GM06990 (cell line): ENCODE measurements at regions not wholly inside any gene's neighbourhood (a gene's known extent, or its start where the extent isn't known, plus 50 kb on each side); places are given as distances from the start of the nearest gene placed in this dataset.
"Not testable (repeated sequence)": the region's sequence is repeated elsewhere in the genome, so short reads cannot be mapped to it uniquely, and the experiment has no call there.

ENCODE experiments used
- DNase-seq: peaks from one replicate; pipeline ENCODE4 v3.0.0-alpha.2; 2011; ENCODE audit not compliant: insufficient read length; ENCODE audit errors: extremely low read depth
- H3K27me3 ChIP-seq: replicated peaks from 2 replicates; pipeline ENCODE4 v1.6.0; 2011; ENCODE audit warnings: low read length; ENCODE audit not compliant: control insufficient read depth, insufficient read depth
- H3K36me3 ChIP-seq: 2 replicates; pipeline ENCODE4 v1.5.1; 2011; ENCODE audit warnings: low read length; ENCODE audit not compliant: control insufficient read depth, insufficient read depth
- H3K4me3 ChIP-seq: replicated peaks from 2 replicates; pipeline ENCODE4 v1.5.1; 2011; ENCODE audit warnings: low read depth, mild to moderate bottlenecking, control low read depth, low read length
- TF ChIP-seq, protein P1 (sequence below): IDR thresholded peaks from 2 replicates; pipeline ENCODE4 v1.5.1; 2011; ENCODE audit warnings: low read length, control low read depth, mild to moderate bottlenecking, inconsistent platforms; ENCODE audit not compliant: insufficient read depth, poor library complexity, severe bottlenecking

DNA sequence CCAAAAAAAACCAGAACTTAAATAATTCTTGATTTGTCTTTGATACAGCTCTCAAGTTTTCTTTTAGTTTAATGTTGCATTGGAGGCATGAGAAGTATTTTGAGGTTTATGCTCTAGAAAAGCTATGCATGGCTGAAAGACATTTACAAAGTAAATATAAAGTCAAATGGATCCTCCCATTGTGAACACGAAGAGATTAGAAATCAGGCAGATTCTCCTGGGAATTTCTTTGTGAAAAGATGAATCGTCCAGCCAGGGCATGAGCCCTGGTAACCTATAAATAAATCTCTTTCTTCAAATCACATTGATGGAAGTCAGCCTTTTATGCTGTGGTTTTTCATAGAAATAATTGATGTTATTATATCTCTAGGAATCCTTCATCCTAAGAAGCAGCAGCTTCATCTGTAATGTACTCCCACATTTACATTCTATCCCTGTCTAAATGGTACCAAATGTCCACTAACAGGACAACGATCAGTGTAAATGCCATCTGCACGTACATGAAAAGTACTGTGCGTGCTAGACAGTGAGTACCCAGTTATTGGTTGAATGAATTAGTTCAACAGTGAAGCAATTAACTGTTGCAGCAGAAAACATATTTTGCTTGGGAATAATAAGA, 143.6 kb downstream of the ALDH8A1 start:
- no peak for DNase-seq
- TF ChIP-seq, protein P1, sequence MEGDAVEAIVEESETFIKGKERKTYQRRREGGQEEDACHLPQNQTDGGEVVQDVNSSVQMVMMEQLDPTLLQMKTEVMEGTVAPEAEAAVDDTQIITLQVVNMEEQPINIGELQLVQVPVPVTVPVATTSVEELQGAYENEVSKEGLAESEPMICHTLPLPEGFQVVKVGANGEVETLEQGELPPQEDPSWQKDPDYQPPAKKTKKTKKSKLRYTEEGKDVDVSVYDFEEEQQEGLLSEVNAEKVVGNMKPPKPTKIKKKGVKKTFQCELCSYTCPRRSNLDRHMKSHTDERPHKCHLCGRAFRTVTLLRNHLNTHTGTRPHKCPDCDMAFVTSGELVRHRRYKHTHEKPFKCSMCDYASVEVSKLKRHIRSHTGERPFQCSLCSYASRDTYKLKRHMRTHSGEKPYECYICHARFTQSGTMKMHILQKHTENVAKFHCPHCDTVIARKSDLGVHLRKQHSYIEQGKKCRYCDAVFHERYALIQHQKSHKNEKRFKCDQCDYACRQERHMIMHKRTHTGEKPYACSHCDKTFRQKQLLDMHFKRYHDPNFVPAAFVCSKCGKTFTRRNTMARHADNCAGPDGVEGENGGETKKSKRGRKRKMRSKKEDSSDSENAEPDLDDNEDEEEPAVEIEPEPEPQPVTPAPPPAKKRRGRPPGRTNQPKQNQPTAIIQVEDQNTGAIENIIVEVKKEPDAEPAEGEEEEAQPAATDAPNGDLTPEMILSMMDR: no peak

GRCh38 chr6:134805168-134805567, 144.7 kb downstream of the ALDH8A1 start:
- TF ChIP-seq, protein P1: no peak

More for the DNA sequence above, 143.6 kb downstream of the ALDH8A1 start:
- no peaks in the 10 kb centered on the region; the same call in 1 of the 2 replicates for H3K27me3 ChIP-seq
- H3K4me3 ChIP-seq: no peak overlapping the region
- no peaks in the 10 kb centered on the region for H3K36me3 ChIP-seq

DNA sequence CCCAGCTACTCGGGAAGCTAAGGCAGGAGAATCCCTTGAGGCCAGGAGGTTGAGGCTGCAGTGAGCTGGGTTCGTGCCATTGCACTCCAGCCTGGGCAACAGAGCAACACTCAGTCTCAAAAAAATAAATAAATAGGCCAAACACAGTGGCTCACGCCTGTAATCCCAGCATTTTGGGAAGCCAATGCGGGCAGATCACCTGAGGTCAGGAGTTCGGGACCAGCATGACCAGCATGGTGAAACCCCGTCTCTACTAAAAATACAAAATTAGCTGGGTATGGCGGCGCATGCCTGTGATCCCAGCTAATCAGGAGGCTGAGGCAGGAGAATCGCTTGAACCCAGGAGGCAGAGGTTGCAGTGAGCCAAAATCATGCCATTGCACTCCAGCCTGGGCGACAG, 145.6 kb downstream of the ALDH8A1 start:
- DNase-seq, H3K27me3 ChIP-seq, H3K4me3 ChIP-seq, H3K36me3 ChIP-seq: not testable (repeated sequence)

More at GRCh38 chr6:134805168-134805567, 144.7 kb downstream of the ALDH8A1 start:
- Histone ChIP-seq H3K4me3 (no peak overlapping the region), H3K27me3 (no peaks in the 10 kb centered on the region; the same call in 1 of the 2 replicates), H3K36me3 (no peaks in the 10 kb centered on the region)
- DNase-seq: no peak

DNA sequence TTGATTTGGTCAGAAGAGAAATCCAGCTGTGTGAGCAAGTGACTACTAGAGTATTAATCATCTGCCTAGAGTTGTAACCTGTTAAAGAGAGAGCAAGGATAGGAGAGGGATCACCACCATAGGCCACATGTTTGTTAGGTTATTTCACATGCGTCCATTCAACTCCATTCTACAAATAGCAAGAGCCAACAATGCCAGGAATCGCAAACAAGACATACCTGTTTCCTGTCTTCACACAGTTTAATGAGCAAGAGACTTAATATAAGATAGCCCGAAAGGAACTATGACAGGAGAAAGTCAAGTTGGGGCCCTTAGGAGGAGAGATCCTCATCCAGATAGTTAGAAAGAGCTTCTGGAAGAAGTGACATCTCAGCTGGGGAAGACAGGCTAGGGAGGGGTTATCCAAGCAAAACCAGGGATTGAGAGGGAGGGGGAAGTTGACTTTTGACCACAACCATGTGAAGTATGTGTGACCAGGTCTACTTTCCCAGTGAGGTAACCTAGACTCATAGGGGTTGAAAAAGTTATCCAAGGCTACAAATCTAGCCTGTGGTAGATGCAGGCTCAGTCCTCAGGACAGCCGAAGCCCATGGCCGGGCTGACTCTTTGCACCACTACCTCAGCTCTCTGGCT, 147.4 kb downstream of the ALDH8A1 start:
- Histone ChIP-seq H3K4me3 (no peak overlapping the region), H3K27me3 (no peaks in the 10 kb centered on the region; the same call in 1 of the 2 replicates), H3K36me3 (no peaks in the 10 kb centered on the region)
- no peak for DNase-seq
- TF ChIP-seq, protein P1: no peak

DNA sequence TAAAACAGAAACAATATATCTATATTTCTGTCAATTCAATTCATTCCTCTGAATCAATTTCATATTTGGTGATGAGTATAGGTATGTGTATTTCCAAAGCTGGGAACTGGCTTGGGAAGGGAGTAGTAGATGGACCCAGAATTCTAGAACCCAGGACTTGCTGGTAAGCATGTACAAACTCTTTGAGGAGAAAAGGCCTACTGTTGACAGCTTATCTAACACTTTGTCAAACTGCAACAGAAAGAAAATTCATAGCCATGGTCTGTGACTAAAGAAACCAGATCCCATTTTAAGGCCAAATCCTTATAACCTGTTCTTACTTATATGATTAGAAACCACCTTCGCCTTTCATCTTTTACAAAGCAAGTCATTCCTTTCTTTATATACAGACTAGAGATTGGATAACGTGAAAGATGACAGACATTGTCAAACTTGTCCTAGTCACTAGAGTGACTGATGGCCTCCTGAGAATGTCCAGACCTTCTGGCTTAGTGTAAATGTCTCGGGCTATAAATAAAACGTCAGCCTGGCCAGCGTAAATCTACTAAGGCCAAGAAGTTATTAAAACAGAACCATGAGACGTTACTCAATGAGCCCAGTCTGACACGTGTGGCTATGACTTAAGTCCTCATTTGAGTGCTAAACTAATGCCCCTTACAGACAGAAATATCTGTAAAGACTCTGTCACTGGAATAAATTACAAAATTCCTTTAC, 152.3 kb downstream of the ALDH8A1 start:
- H3K4me3 ChIP-seq: no peak overlapping the region
- H3K36me3 ChIP-seq: no peaks in the 10 kb centered on the region
- TF ChIP-seq, protein P1: no peak
- H3K27me3 ChIP-seq: no peaks in the 10 kb centered on the region
- DNase-seq: no peak

- DNase-seq: no peak
- TF ChIP-seq, protein P1: no peak
- Histone ChIP-seq H3K36me3 (no peaks in the 10 kb centered on the region), H3K4me3 (no peak overlapping the region), H3K27me3 (no peaks in the 10 kb centered on the region)
Observed at GRCh38 chr6:134795691-134796090, 154.2 kb downstream of the ALDH8A1 start.
